ENCODE measurements at regions not wholly inside any gene's neighbourhood (a gene's known extent, or its start where the extent isn't known, plus 50 kb on each side); places are given as distances from the start of the nearest gene placed in this dataset.

DNA sequence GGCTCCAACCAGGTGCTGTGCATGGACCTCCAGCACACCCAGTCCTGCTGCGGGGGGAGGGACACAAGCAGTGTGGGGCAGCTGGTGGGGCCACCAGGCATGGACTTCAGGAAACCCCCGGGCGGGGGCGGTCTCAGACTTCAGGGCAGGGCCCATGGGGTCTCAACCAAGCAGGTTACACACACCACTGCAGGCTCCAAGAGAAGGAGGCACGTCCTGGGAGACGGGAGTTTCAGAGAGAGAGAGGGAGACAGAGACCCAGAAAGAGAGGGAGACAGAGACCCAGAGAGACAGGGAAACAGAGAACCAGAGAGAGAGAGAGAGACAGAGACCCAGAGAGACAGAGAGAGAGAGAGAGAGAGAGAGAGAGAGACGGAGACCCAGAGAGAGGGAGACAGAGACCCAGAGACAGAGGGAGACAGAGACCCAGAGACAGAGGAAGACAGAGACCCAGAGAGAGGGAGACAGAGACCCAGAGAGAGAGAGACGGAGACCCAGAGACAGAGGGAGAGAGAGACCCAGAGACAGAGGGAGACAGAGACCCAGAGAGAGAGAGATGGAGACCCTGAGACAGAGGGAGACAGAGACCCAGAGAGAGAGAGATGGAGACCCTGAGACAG, 128.9 kb downstream of the NCOR2 start:
- TF ChIP-seq, protein P1, sequence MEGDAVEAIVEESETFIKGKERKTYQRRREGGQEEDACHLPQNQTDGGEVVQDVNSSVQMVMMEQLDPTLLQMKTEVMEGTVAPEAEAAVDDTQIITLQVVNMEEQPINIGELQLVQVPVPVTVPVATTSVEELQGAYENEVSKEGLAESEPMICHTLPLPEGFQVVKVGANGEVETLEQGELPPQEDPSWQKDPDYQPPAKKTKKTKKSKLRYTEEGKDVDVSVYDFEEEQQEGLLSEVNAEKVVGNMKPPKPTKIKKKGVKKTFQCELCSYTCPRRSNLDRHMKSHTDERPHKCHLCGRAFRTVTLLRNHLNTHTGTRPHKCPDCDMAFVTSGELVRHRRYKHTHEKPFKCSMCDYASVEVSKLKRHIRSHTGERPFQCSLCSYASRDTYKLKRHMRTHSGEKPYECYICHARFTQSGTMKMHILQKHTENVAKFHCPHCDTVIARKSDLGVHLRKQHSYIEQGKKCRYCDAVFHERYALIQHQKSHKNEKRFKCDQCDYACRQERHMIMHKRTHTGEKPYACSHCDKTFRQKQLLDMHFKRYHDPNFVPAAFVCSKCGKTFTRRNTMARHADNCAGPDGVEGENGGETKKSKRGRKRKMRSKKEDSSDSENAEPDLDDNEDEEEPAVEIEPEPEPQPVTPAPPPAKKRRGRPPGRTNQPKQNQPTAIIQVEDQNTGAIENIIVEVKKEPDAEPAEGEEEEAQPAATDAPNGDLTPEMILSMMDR (IDR thresholded peaks at IDR 0.05; ENCODE audit: low read depth, low read length): no peak
- no peak for DNase-seq (ENCODE audit: extremely low read depth, low read depth)

DNA sequence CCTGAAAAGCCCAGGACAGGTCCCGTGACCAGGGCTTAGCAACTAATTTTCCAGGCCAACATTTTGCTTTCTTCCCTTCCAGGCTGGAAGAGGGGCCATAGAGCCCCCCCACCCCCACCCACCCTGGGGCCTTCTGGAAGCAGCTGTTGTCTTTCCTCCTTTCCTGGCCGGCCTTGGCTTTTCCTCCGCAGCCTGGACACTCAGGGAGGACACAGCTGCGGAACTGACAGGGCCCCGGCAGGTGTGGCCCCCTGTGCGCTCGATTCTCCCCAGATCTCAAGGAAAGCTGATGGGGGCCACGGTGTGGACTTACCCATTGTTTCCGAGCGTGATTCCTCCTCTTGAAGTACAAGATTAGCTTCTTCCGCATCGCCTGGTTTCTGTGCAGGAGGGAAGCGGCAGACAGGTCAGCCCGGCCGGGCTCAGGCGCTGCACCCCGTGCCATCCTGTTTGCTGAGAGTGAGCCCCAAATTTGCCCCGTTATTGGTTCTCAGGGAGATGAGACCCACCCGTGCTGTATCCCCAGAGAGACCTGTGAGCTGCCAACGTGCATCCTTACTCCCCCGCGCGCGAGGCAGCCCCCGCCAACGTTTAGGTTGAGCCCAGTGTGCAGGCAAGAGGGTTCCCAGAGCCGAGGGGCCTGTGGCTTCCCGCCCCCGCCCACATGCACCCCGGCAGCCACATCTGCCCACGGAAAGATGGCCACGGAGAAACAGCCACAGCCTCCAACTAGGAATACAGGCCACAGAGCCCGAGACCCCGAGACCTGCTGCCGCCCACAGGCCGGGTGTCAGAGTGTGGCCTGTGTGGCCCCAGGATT, 129.6 kb downstream of the NCOR2 start:
- DNase-seq (ENCODE audit: extremely low read depth, low read depth): no peak
- TF ChIP-seq, protein P1 (IDR thresholded peaks at IDR 0.05; ENCODE audit: low read depth, low read length): no peak

DNA sequence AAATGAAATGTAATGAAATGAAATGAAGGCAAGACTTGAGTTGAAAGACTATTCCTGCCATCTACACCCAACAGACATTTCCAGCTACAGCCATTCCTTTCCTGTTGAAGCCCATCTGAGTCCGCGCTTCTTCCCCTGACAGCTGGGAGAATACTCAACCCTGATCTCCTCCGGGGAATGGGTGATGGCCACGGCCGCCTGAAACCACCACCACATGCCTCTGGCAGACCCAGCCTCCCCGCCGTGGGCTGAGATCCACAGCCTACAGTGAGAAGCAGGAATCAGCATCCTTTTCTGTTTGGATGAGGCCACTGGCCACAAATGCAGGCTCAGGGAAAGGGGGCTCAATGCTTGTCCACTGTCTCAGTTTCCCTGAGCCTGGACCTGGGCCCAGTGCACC, 130.3 kb downstream of the NCOR2 start:
- TF ChIP-seq, protein P1 (IDR thresholded peaks at IDR 0.05; ENCODE audit: low read depth, low read length): no peak
- DNase-seq (ENCODE audit: extremely low read depth, low read depth): no peak

DNA sequence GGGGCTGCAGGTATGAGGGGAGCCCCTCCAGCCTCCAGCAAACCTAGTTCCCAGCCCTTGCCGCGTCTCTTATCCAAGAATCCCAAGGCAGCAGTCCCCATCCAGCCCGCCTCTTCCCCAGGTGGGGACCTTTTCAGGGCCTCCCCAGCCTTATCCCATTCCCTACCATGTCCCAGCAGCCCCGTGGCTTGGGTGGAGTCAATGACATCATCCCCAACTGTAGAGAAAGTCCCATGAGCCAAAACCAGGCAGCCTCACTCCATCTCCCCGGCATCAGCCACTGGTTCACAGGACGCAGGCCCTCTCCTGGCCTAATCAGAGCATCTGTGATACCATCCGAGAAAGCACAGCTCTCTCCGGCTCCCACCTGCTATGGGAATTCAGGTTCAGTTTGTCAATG, 131.0 kb downstream of the NCOR2 start:
- no peak for DNase-seq (ENCODE audit: extremely low read depth, low read depth)
- TF ChIP-seq, protein P1 (IDR thresholded peaks at IDR 0.05; ENCODE audit: low read depth, low read length): no peak

DNA sequence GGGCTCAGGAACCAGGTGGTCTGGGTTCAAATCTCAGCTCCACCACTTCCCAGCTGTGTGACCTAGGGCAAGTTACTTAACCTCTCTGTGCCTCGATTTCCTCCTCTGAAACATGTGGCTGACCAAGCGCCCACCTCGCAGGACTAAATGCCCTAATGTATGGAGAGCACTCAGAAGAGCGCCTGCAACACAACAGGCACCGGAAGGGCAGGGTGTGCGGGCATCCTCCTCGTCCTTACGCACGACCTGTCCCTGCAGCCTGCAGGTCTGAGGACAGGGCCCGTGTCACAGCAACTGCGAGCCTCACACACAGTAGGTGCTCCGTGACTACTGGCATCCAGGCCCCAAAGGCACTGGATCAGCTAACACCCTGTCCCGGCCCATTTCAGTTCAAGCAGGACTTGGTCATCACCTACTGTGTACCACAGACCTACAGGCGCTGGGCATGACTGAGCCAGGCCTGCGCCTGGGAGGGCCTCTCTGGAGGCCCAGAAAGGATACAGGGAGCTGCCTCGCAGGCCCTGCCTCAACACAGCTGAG, 131.5 kb downstream of the NCOR2 start:
- no peak for DNase-seq (ENCODE audit: extremely low read depth, low read depth)
- TF ChIP-seq, protein P1 (IDR thresholded peaks at IDR 0.05; ENCODE audit: low read depth, low read length): no peak

DNA sequence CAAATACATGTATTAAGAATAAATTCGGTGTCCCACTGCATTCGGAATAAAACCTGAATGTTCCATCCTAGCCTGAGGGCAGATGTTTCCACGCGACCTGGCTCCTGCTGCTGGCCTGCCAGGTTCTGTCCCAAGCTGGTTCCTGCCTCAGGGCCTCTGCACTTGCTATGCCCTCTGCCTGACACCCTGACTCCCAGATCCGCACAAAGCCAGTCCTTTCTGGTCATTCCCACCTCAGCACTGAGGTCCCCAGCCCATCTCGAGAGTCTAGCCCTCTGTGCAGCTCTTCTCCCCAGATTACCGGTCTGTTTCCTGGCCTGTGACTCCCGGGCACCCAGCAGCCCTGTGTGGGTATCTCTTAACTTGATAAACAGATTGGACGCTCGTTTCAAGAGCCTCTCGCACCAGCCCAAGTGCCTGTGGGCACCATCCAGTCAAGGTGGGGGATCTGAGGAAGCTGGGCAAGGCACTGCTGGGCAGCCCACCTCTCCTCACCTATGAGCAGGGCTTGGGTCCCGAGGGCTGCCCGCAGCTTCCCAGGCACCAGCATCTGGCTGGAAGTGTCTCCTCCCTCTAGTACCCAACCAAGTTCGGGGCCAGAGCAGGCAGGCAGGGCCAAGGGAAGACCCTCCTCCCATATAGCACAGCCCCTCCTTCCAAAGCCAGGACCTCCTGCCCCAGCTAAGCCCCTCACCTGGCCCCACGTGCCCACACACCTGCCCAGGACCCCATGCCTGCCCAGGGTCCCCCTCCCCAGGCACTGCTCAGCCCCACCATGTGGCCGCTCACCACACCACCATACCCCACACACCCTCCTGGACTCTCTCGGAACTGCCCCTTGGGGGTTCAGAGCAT, 132.2 kb downstream of the NCOR2 start:
- TF ChIP-seq, protein P1 (IDR thresholded peaks at IDR 0.05; ENCODE audit: low read depth, low read length): no peak
- DNase-seq (ENCODE audit: extremely low read depth, low read depth): no peak
